GM10248 (cell line): ENCODE measurements at regions not wholly inside any gene's neighbourhood (a gene's known extent, or its start where the extent isn't known, plus 50 kb on each side); places are given as distances from the start of the nearest gene placed in this dataset.

ENCODE experiments used
- CTCF ChIA-PET: fragments of 300-600 bp; sonication (Branson Sonifier 250); formaldehyde crosslinking; extraction: SDS; loops from one replicate; lab custom pipeline; 2021; ENCODE audit warnings: antibody characterized with exemption; lab: Yijun Ruan, JAX
- POLR2A ChIA-PET: fragments of 350-650 bp; sonication (Branson Sonifier 250); formaldehyde crosslinking; extraction: SDS; loops from one replicate; lab custom pipeline; 2020; ENCODE audit warnings: antibody characterized with exemption; lab: Yijun Ruan, JAX
- DNase-seq: peaks from one replicate; pipeline ENCODE4 v3.0.0; 2012; ENCODE audit errors: extremely low spot score
- TF ChIP-seq, protein P1 (sequence below): IDR thresholded peaks from 2 replicates; pipeline ENCODE4 v1.5.1; 2012; ENCODE audit warnings: mild to moderate bottlenecking, low read depth; ENCODE audit errors: extremely low read depth, missing control alignments, control extremely low read depth

DNA sequence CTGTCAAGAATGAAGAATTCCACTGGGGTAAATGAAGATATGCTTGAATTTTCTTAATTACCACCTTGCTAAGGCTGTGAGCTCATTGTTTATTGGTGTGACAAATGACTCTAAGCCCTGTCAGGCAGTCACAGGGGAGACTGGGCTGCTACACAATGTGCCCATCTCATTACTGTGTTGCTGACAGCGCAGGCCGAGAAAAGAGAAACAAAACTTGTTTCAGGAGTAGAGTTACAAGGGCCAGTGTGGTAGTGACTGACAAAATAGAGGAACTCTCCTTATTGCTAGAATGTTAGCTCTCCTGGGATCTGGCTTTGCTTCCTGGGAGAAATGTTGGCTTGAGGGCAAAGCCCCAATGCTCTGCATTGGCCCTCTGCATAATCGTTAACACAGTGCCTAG is 130.4 kb upstream of the CRBN start:
- TF ChIP-seq, protein P1, sequence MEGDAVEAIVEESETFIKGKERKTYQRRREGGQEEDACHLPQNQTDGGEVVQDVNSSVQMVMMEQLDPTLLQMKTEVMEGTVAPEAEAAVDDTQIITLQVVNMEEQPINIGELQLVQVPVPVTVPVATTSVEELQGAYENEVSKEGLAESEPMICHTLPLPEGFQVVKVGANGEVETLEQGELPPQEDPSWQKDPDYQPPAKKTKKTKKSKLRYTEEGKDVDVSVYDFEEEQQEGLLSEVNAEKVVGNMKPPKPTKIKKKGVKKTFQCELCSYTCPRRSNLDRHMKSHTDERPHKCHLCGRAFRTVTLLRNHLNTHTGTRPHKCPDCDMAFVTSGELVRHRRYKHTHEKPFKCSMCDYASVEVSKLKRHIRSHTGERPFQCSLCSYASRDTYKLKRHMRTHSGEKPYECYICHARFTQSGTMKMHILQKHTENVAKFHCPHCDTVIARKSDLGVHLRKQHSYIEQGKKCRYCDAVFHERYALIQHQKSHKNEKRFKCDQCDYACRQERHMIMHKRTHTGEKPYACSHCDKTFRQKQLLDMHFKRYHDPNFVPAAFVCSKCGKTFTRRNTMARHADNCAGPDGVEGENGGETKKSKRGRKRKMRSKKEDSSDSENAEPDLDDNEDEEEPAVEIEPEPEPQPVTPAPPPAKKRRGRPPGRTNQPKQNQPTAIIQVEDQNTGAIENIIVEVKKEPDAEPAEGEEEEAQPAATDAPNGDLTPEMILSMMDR = no peak
- CTCF ChIA-PET = interaction anchor here (0.7 kb wide), 1 partner anchor 9 kb away, joined by 3 read pairs; no protein-coding TSS in a partner anchor
- DNase-seq = no peak
- POLR2A ChIA-PET = no interaction called here

DNA sequence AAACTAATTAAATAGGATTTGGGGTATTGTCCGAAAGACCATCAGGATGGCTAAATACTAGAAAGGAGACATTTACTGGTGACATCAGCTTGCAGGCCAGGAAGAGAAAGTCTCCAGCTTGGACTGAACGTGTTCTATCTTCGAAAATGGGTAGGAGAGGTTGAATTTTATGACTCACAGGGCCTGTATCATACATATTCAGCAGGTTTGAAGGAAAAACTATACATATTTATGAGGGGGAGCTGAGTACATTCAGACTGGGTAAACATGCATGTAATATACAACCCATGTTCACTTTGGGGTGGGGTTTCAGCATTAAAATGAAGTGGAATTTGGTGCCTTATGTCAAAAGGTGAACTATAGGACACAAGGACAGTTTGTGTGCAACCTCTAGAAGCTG is 129.3 kb upstream of the CRBN start:
- CTCF ChIA-PET = interaction anchor here (0.9 kb wide), 1 partner anchor 37 kb away, joined by 3 read pairs; no protein-coding TSS in a partner anchor
- TF ChIP-seq, protein P1 = no peak
- no peak for DNase-seq
- POLR2A ChIA-PET = no interaction called here

DNA sequence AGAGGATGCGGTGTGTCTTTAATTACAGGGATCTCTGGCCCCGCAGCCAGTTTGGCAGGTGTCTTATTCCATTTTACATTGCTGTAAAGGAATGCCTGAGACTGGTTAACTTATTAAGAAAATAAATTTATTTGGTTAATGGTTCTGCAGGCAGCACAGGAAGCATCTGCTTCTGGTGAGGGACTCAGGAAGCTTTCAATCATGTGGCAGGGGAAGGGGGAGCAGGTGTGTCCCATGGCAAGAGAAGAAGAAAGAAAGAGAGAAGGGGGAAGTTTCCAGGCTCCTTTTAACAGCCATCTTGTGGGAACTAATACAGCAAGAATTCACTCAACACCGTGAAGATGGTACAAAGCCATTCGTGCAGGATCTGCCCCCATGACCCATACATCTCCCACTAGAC is 128.0 kb upstream of the CRBN start:
- ChIA-PET CTCF (no interaction called here), POLR2A (no interaction called here)
- TF ChIP-seq, protein P1 = no peak

DNA sequence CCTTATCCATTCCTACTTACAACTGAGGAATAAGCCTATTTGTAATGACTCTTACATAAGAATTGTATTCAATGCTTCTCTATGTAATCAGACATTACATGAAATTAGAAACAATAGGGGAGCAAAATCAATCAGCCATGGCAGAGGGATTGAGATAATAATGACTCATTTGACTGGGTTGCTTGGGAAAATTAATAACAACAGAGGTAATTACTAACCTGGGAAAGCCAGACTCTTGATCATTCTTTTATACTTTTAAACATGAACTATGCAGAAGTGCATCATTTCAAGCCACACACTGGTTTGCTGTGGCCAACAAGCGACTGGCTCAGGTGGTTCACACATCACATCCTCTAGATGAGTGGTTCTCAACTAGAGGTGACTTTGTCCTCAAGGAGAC is 126.3 kb upstream of the CRBN start:
- no peak for DNase-seq
- ChIA-PET POLR2A (no interaction called here), CTCF (interaction anchor here (1.1 to 1.4 kb wide), 2 partner anchors 25 to 27 kb away, joined by 3 read pairs; no protein-coding TSS in a partner anchor)
- TF ChIP-seq, protein P1 = no peak

More for the DNA sequence above, 128.0 kb upstream of the CRBN start:
- no peak for DNase-seq

DNA sequence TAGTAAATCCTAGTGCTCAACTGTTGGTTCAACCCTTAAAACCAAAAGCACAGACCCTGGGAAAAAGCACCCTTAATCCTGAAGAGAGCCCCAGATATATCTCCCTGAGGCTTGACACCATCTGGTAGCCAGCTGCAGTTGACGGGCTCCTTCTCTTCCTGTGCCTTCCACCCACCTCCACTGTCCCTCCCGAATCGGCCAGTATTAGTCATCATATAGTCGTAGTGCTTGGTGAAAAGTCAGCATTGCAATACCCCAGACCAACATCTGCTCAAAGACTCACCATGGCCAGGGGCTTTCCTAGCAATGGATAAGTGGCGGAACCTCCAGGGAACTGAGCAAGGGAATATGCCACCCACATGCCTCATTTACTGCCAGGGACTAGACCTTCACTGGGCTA is 125.6 kb upstream of the CRBN start:
- TF ChIP-seq, protein P1 = no peak
- CTCF ChIA-PET = no interaction called here
- no peak for DNase-seq
- POLR2A ChIA-PET = no interaction called here

DNA sequence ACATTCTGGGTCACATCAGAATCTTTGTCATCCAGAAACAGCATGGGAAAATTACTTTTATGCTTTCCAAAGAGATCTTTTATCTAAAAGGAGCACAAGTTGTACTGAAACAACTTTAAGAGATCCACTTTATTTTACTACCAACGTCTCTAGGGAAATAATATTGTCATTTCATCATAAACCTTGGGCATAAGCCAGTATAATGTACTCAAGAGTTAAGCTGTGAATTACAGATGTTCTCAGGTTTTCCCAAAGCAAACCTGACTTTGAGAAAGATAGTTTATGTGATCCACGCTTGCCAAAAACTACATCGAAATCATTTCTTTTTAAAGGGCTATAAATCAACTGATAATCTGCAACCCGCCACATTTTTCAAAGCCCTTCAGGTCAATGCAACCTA is 124.1 kb upstream of the CRBN start:
- ChIA-PET POLR2A (no interaction called here), CTCF (no interaction called here)
- no peak for DNase-seq
- TF ChIP-seq, protein P1 = no peak

DNA sequence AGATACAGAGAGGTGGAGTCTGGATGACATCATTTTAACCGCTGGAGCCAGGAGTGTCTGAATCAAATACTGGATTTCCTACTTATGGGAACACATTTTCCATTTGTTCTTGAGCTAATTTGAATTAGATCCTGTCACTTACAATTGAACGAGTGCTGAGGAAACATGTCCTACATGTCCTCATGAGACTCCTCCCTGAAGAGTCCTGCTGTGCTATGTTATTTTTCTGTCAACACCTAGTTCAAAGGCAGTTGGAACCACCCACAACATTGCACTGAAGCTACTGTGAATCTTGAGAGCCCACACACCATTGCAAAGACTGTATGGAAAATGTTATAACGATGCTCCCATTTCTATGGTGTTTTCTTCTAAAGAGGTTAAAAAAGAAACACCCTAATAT is 123.5 kb upstream of the CRBN start:
- ChIA-PET POLR2A (no interaction called here), CTCF (interaction anchor here (2.2 kb wide), 1 partner anchor 13 kb away, joined by 8 read pairs; no protein-coding TSS in a partner anchor)
- TF ChIP-seq, protein P1 = no peak
- DNase-seq = no peak
